ENCODE measurements at regions not wholly inside any gene's neighbourhood (a gene's known extent, or its start where the extent isn't known, plus 50 kb on each side); places are given as distances from the start of the nearest gene placed in this dataset.
"Not testable (repeated sequence)": the region's sequence is repeated elsewhere in the genome, so short reads cannot be mapped to it uniquely, and the experiment has no call there.

- Histone ChIP-seq H3K27me3 (ENCODE audit: insufficient read depth, poor library complexity, severe bottlenecking) (no peaks in the 10 kb centered on the region), H3K4me3 (replicated peaks; ENCODE audit: insufficient read depth, low read length) (no peak overlapping the region), H3K27ac (replicated peaks) (no peak overlapping the region)
- no peak for DNase-seq (ENCODE audit: low read depth in 1 of 2, low spot score in 1 of 2)
- TF ChIP-seq REST (IDR thresholded peaks at IDR 0.05; ENCODE audit: insufficient replicate concordance, low read depth) (no peak), POLR2AphosphoS5 (IDR thresholded peaks at IDR 0.05; ENCODE audit: low read depth) (no peak), SPI1 (IDR thresholded peaks at IDR 0.05; ENCODE audit: borderline replicate concordance, low read depth) (no peak), GABPA (IDR thresholded peaks at IDR 0.05; ENCODE audit: low read depth) (no peak), CTCF (IDR thresholded peaks at IDR 0.05; ENCODE audit: insufficient read depth, low read length) (no peak)
These were observed 85.2 kb downstream of the DRAM2 start for GRCh38 chr1:111054656-111055055.

GRCh38 chr1:111052246-111052645 is 87.6 kb downstream of the DRAM2 start:
- TF ChIP-seq POLR2AphosphoS5 (IDR thresholded peaks at IDR 0.05; ENCODE audit: low read depth) = no peak
- no peak for TF ChIP-seq CTCF (IDR thresholded peaks at IDR 0.05; ENCODE audit: insufficient read depth, low read length)
- H3K27ac ChIP-seq (replicated peaks) = no peak overlapping the region
- H3K27me3 ChIP-seq (ENCODE audit: insufficient read depth, poor library complexity, severe bottlenecking) = no peaks in the 10 kb centered on the region
- no peak for DNase-seq (ENCODE audit: low read depth in 1 of 2, low spot score in 1 of 2)
- no peak overlapping the region for H3K4me3 ChIP-seq (replicated peaks; ENCODE audit: insufficient read depth, low read length)

DNA sequence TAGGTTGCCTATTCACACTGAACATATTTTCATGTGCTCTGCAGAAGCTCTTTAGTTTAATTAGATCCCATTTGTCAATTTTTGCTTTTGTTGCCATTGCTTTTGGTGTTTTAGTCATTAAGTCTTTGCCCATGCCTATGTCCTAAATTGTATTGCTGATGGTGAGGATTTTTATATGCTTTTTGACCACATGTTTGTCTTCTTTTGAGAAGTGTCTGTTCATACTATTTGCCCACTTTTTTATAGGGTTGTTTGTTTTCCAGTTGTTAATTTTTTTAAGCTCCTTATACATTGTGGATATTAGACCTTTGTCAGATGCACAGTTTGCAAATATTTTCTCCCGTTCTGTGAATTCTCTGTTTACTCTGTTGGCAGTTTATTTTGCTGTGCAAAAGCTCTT is 84.5 kb upstream of the LRIF1 start:
- not testable (repeated sequence) for H3K4me3 ChIP-seq (replicated peaks; ENCODE audit: insufficient read depth, low read length); H3K27ac ChIP-seq (replicated peaks); DNase-seq (ENCODE audit: low read depth in 1 of 2, low spot score in 1 of 2); H3K27me3 ChIP-seq (ENCODE audit: insufficient read depth, poor library complexity, severe bottlenecking)

DNA sequence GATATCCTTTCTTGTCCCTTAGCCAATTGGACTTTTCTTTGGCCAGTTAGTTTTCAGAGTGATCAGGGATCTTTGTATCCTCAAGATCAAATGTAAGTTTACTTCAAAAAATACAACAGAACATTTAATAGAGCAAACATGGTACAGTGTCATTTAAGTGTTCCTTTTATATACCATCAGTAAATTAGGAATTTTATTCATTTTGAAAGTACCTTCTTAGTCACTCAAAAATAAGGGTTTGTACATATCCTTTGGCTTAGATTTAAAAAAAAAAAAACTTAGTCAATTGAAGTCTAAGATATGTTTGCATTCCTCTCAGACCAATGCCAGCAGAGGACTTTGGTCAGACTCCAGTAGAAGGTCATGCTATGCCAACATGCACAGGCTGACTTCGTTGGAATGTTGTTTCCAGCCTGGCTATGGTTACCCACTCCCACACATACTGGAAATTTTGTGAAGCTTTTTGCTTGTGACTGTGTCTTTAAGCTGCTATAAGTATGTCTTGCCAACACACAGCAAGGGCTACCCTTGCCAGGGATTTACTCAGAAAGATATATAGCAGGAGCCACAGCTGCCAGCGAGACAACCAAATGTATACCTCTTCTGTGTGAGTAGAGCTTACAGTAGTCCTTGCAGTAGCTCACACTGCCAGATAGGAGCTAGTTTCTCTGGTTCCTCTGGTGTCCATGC is 81.5 kb upstream of the LRIF1 start:
- Histone ChIP-seq H3K27ac (replicated peaks) (no peak overlapping the region), H3K4me3 (replicated peaks; ENCODE audit: insufficient read depth, low read length) (no peak overlapping the region), H3K27me3 (ENCODE audit: insufficient read depth, poor library complexity, severe bottlenecking) (no peaks in the 10 kb centered on the region)
- TF ChIP-seq GABPA (IDR thresholded peaks at IDR 0.05; ENCODE audit: low read depth) (no peak), REST (IDR thresholded peaks at IDR 0.05; ENCODE audit: insufficient replicate concordance, low read depth) (no peak), CTCF (IDR thresholded peaks at IDR 0.05; ENCODE audit: insufficient read depth, low read length) (no peak)
- no peak for DNase-seq (ENCODE audit: low read depth in 1 of 2, low spot score in 1 of 2)

Measured in HL-60 (cell line).